VCaP (cell line): ENCODE measurements at regions not wholly inside any gene's neighbourhood (a gene's known extent, or its start where the extent isn't known, plus 50 kb on each side); places are given as distances from the start of the nearest gene placed in this dataset.
"Not testable (repeated sequence)": the region's sequence is repeated elsewhere in the genome, so short reads cannot be mapped to it uniquely, and the experiment has no call there.

ENCODE experiments used
- H3K27ac ChIP-seq: fragments of 450-650 bp; 2 replicates; pipeline ENCODE4 v1.5.1; 2017
- CTCF ChIP-seq: fragments of 450-650 bp; conservative IDR thresholded peaks from 2 replicates; pipeline ENCODE4 v1.5.1; 2017; ENCODE audit warnings: mild to moderate bottlenecking, moderate library complexity

DNA sequence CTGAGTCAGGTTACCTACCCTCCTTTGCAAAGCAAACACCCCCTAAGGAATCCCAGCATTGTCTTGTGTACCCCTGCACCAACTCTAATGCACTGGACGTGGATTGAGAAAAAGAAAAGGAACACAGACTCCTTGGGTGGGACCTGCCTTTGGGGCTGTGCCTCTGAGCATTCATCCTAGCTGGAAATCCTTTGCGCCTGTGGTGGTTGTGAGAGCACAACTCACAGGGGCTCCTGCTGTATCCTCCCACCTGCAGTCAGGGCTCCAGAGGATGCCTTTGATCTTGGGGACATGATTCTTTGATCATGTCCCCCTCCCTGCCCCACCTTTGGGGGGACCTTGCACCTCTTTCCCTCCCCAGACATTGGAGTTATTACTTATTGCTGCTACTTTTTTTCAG lies 338.5 kb downstream of the GADD45G start:
- H3K27ac ChIP-seq = no peak overlapping the region

DNA sequence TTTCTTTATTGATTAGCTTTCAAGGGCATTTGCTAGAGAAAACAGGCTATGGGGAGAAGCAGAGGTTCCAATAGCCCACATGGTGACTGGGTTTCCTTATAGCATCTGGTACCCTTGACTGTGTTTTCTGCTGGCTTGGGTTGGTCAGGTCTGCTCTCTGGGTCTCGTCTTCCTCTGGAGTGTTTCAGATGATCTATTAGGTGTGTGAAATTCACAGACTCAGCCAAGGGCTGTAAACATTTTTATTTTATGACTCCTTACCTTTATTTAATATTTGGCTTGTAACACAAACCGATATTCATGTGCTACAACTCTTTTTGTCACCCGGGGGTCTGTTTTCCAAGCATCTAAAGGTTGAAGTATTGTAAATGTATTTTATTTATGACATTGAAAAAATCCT lies 338.9 kb downstream of the GADD45G start:
- H3K27ac ChIP-seq = no peak overlapping the region
- no peak for TF ChIP-seq CTCF

More for the DNA sequence above, 338.5 kb downstream of the GADD45G start:
- no peak for TF ChIP-seq CTCF

GRCh38 chr9:89945133-89945532 lies 340.3 kb downstream of the GADD45G start:
- no peak overlapping the region for H3K27ac ChIP-seq
- TF ChIP-seq CTCF = no peak; the same call in 1 of the 2 replicates

DNA sequence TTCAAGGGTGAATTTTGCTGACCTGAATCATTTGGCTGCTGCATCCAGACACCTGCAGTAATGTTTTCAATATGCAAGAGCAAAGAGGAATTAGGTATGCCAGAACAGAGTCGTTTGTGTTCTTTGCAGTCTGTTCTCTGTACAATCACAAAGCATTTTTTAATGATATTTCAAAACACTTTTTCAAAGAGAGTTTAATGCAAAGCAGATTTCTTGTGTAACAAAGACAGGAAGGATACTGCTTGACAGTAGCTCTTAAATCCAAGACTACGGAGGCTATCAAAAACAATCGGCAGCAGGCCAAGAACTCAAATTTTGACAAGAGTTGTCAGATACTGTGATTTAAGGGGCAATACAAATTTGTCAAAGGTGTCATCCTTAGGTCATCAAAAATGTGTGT lies 341.9 kb downstream of the GADD45G start:
- no peak for TF ChIP-seq CTCF
- no peak overlapping the region for H3K27ac ChIP-seq

DNA sequence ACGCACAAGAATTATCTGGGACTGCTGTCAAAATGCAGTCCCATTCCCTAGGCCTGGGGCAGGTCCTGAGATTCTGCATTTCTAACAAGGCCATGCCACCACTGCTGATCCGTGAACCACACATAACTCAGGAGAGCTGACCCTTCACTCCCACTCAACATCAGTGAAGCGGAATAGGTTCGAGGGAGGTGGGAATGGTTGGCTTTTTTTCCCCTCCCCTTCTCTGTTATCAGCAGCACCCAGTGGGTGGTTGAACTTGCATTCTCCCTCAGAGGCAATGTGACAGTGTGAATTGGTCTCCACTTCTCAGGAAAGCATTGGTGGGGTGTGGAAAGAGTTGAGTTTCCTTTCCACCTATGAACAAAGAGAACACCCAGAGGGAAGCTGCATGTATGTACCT lies 344.3 kb downstream of the GADD45G start:
- no peak overlapping the region for H3K27ac ChIP-seq
- TF ChIP-seq CTCF = no peak

GRCh38 chr9:89951675-89952074 lies 346.9 kb downstream of the GADD45G start:
- TF ChIP-seq CTCF = no peak
- H3K27ac ChIP-seq = no peak overlapping the region

GRCh38 chr9:89952401-89952800 lies 347.6 kb downstream of the GADD45G start:
- TF ChIP-seq CTCF = no peak
- H3K27ac ChIP-seq = no peak overlapping the region

DNA sequence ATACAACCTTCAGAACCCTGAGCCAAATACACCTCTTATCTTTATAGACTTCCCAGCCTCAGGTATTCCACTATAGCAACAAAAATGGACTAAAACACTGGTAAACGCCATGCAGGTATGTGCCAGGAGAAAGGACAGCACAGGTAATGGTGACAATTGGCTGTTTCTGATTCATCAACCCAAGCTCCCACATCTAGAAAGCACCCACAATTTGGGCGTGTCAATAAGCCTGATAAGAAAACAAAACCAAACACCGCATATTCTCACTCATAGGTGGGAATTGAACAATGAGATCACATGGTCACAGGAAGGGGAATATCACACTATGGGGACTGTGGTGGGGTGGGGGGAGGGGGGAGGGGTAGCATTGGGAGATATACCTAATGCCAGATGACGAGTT lies 348.5 kb downstream of the GADD45G start:
- H3K27ac ChIP-seq = not testable (repeated sequence)
